ENCODE measurements at regions not wholly inside any gene's neighbourhood (a gene's known extent, or its start where the extent isn't known, plus 50 kb on each side); places are given as distances from the start of the nearest gene placed in this dataset.

DNA sequence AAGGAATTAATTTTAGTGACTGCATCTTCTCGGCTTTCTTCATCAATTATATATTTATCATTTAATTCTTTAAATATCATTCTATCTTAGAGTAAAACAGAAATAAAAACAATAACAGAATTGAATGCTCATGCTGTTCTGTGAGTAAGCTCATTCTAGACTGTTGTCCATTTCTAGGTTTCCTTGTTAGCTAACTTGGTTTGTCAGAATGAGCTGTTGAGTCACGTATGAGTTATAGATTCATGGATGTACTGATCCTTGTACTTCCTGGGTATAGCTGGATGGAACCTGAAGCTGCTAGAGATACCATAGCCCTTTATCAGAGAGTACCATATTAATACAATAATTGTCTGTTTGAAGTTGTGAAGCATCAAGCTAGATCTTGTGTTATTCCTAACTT lies 515.3 kb downstream of the TENT5A start:
- H3K4me1 ChIP-seq: no peaks in the 10 kb centered on the region
- ATAC-seq (no peak), FAIRE-seq (no peak), DNase-seq (ENCODE audit: low read depth in 1 of 2, low spot score in 1 of 2) (no peak)
- no peak for TF ChIP-seq TP53 (CRISPR knock-in tag; IDR thresholded peaks at IDR 0.05)
- no peak for TF ChIP-seq HMGXB4 (CRISPR knock-in tag; IDR thresholded peaks at IDR 0.05; ENCODE audit: borderline replicate concordance)
- TF ChIP-seq HOXB13 (CRISPR knock-in tag; IDR thresholded peaks at IDR 0.05; ENCODE audit: low read depth): no peak
- no peak for TF ChIP-seq ZNF302 (CRISPR knock-in tag; IDR thresholded peaks at IDR 0.05)
- no peak for TF ChIP-seq ZC3H11A (IDR thresholded peaks at IDR 0.05)
- no peak for TF ChIP-seq NR3C1 (IDR thresholded peaks at IDR 0.05)
- TF ChIP-seq E2F6 (IDR thresholded peaks at IDR 0.05; ENCODE audit: borderline replicate concordance, low read depth): no peak
- no peak overlapping the region for H3K4me2 ChIP-seq
- no peaks in the 10 kb centered on the region for H3K9me3 ChIP-seq
- WGBS (ENCODE audit: missing lambda C conversion rate): 67% methylated on average over 2 of the region's 2 CpGs
- no peak overlapping the region for H3K27ac ChIP-seq
- H3K4me3 ChIP-seq: no peak overlapping the region
- CTCF ChIA-PET: no interaction called here
- POLR2A ChIA-PET: no interaction called here

DNA sequence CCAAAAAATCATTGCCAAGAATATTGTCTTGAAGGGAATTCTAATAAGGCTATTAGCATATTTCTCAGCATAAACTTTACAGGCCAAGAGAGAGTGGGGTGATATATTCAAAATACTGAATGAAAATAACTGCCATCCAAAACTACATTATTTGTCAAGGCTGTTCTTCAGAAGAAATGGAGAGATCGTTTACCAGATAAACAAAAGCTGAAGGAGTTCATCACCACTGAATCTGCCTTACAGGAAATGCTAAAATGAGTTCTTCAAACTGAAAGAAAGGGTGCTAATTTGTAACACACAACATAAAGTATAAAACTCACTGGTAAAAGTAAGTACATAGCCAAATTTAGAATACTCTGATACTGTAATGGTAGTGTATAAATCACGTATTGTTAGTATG lies 517.0 kb downstream of the TENT5A start:
- FAIRE-seq (no peak), ATAC-seq (no peak), DNase-seq (ENCODE audit: low read depth in 1 of 2, low spot score in 1 of 2) (no peak)
- TF ChIP-seq JUN (IDR thresholded peaks at IDR 0.05) (no peak), CHD4 (IDR thresholded peaks at IDR 0.05; ENCODE audit: borderline replicate concordance) (no peak), EHMT2 (IDR thresholded peaks at IDR 0.05; ENCODE audit: low read depth) (no peak)
- WGBS (ENCODE audit: missing lambda C conversion rate): 22% methylated on average over 2 of the region's 2 CpGs
- no peaks in the 10 kb centered on the region for H3K9me3 ChIP-seq
- CTCF ChIA-PET: no interaction called here
- no peak overlapping the region for H3K4me2 ChIP-seq
- H3K4me1 ChIP-seq: no peaks in the 10 kb centered on the region
- H3K4me3 ChIP-seq: no peak overlapping the region
- no peak overlapping the region for H3K27ac ChIP-seq
- POLR2A ChIA-PET: no interaction called here

DNA sequence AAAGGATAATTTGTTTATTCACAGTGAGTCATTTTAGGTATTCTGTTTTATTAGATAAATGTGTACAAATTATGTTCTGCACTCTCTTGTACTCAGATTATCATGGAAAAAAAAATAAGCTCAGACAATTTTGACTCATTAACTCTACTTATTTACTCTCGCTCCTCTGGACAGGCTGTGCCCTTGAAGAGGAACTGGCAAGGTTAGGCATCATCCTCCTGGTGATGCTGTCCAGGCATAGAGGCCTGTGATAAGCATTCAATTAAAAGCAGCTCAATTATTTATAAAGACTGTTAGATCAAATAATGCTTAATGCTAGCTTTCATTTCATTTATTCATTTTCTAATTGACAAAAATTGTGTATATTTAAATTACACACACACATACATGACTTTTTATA lies 518.5 kb downstream of the TENT5A start:
- H3K9me3 ChIP-seq: no peaks in the 10 kb centered on the region
- no peaks in the 10 kb centered on the region for H3K4me1 ChIP-seq
- ChIA-PET CTCF (no interaction called here), POLR2A (no interaction called here)
- ATAC-seq (no peak), DNase-seq (ENCODE audit: low read depth in 1 of 2, low spot score in 1 of 2) (no peak), FAIRE-seq (no peak)
- WGBS (ENCODE audit: missing lambda C conversion rate): 26% methylated on average over 1 of the region's 1 CpG
- H3K27ac ChIP-seq: no peak overlapping the region
- TF ChIP-seq ZFP36 (IDR thresholded peaks at IDR 0.05; ENCODE audit: borderline replicate concordance, partially characterized antibody): no peak
- no peak overlapping the region for H3K4me3 ChIP-seq
- no peak overlapping the region for H3K4me2 ChIP-seq

GRCh38 chr6:81228912-81229555 lies 523.4 kb downstream of the TENT5A start:
- no peaks in the 10 kb centered on the region for H3K4me1 ChIP-seq
- H3K27ac ChIP-seq: no peak overlapping the region
- POLR2A ChIA-PET: no interaction called here
- no peak overlapping the region for H3K4me2 ChIP-seq
- 4% methylated on average over 2 of the region's 2 CpGs for WGBS (ENCODE audit: missing lambda C conversion rate)
- CTCF ChIA-PET: no interaction called here
- no peak for ATAC-seq
- H3K9me3 ChIP-seq: no peaks in the 10 kb centered on the region
- DNase-seq (ENCODE audit: low read depth in 1 of 2, low spot score in 1 of 2): peak in 1 of 2 experiments; percentile 2
- no peak for TF ChIP-seq HOXA7 (CRISPR knock-in tag; IDR thresholded peaks at IDR 0.05)
- no peak for TF ChIP-seq TFCP2L1 (CRISPR knock-in tag; IDR thresholded peaks at IDR 0.05)
- no peak for TF ChIP-seq HDAC2 (IDR thresholded peaks at IDR 0.05)
- TF ChIP-seq EP300 (IDR thresholded peaks at IDR 0.05): no peak
- TF ChIP-seq CBX8 (IDR thresholded peaks at IDR 0.05): no peak
- TF ChIP-seq KDM1A (IDR thresholded peaks at IDR 0.05; ENCODE audit: low read depth): no peak
- no peak for TF ChIP-seq USF2 (IDR thresholded peaks at IDR 0.05)
- no peak for TF ChIP-seq HOXB13 (CRISPR knock-in tag; IDR thresholded peaks at IDR 0.05; ENCODE audit: low read depth)
- no peak for TF ChIP-seq MAFK (IDR thresholded peaks at IDR 0.05; ENCODE audit: partially characterized antibody)
- TF ChIP-seq KDM5A (IDR thresholded peaks at IDR 0.05): no peak
- no peak for TF ChIP-seq EHF (CRISPR knock-in tag; IDR thresholded peaks at IDR 0.05)
- TF ChIP-seq FOXS1 (CRISPR knock-in tag; IDR thresholded peaks at IDR 0.05): no peak
- no peak for TF ChIP-seq JUN (IDR thresholded peaks at IDR 0.05)
- no peak for TF ChIP-seq CHD2 (IDR thresholded peaks at IDR 0.05; ENCODE audit: low read length, partially characterized antibody)
- FAIRE-seq: no peak
- no peak overlapping the region for H3K4me3 ChIP-seq
